OCI-LY3 (cell line): ENCODE measurements at regions not wholly inside any gene's neighbourhood (a gene's known extent, or its start where the extent isn't known, plus 50 kb on each side); places are given as distances from the start of the nearest gene placed in this dataset.

Experiments used
- CTCF ChIP-seq: fragments of 200-600, 300-600 bp; sonication (generic); IDR thresholded peaks from 2 replicates; pipeline ENCODE4 v1.5.1; 2014; ENCODE audit warnings: antibody characterized with exemption, low read length, low read depth
- EZH2phosphoT487 ChIP-seq: fragments of 200-600 bp; shearing (Covaris generic); IDR thresholded peaks from 2 replicates; pipeline ENCODE4 v1.6.1; 2018; ENCODE audit warnings: antibody characterized with exemption, mixed run types, low read depth

DNA sequence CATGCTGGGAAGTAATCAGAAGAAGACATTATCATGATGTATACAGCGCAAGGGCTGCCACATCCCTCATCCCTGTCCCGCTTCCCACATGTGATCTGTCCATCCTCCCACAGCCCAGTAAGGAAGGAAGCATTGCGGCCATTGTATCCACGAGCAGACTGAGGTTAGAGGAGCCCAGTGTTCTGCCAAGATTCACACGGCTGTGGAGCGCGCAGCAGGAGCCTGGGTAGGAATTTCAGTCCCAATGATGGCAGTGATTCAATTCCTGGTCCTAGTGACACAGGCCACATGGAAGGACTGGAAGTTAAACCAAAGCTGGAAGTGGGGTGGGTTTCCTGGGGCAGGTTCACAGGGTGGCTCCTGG, 89.2 kb downstream of the RTL6 start:
- TF ChIP-seq CTCF (no peak), EZH2phosphoT487 (no peak)
